Panc1 (cell line): ENCODE measurements at regions not wholly inside any gene's neighbourhood (a gene's known extent, or its start where the extent isn't known, plus 50 kb on each side); places are given as distances from the start of the nearest gene placed in this dataset.

Experiments used
- ATAC-seq: fragments of 200-7000 bp; cut with Tn5 transposase; 2 replicates; pipeline ENCODE4 v1.9.1; 2020; ENCODE audit warnings: mild to moderate bottlenecking, moderate library complexity
- BruUV-seq: library from RNA; stranded (reverse); fragments of 400-500 nt; replicated peaks from 2 replicates; lab custom pipeline; 2021; lab: Mats Ljungman, UMichigan
- CTCF ChIA-PET: fragments of 300-600 bp; sonication (Branson Sonifier 250); formaldehyde crosslinking; loops from one replicate; lab custom pipeline; 2022; ENCODE audit warnings: antibody characterized with exemption; lab: Charles Lee
- POLR2A ChIA-PET: fragments of 300-600 bp; sonication (Branson Sonifier 250); formaldehyde crosslinking; loops from one replicate; lab custom pipeline; 2022; ENCODE audit warnings: antibody characterized with exemption; lab: Charles Lee
- DNase-seq: peaks from one replicate; pipeline ENCODE4 v3.0.0-alpha.2; 2010; ENCODE audit warnings: low read depth, low spot score
- H3K27ac ChIP-seq: 2 replicates; pipeline ENCODE4 v1.5.1; 2011; ENCODE audit warnings: mild to moderate bottlenecking, low read length, inconsistent platforms
- H3K27me3 ChIP-seq: fragments of 200-500 bp; sonication (Bioruptor generic); 2 replicates; pipeline ENCODE4 v1.6.0; 2014; ENCODE audit warnings: low read length, inconsistent platforms; ENCODE audit not compliant: control insufficient read depth, insufficient read depth
- H3K36me3 ChIP-seq: fragments of 200-500 bp; sonication (Bioruptor generic); 2 replicates; pipeline ENCODE4 v1.5.1; 2014; ENCODE audit warnings: inconsistent platforms, mild to moderate bottlenecking, low read length, moderate library complexity; ENCODE audit not compliant: control insufficient read depth, insufficient read depth
- H3K4me1 ChIP-seq: 2 replicates; pipeline ENCODE4 v1.5.1; 2011; ENCODE audit warnings: inconsistent platforms, mild to moderate bottlenecking, low read length, moderate library complexity; ENCODE audit not compliant: control insufficient read depth, insufficient read depth
- H3K4me3 ChIP-seq, 2 experiments: 2 replicates each; pipeline ENCODE4 v1.5.1; 2011 to 2012; ENCODE audit warnings: low read depth in 2 of 2, low read length in 2 of 2, mild to moderate bottlenecking in 2 of 2, inconsistent platforms in 1 of 2, moderate library complexity in 1 of 2
- H3K9me3 ChIP-seq: fragments of 200-500 bp; sonication (Bioruptor generic); 2 replicates; pipeline ENCODE4 v1.5.1; 2014; ENCODE audit warnings: low read depth, mild to moderate bottlenecking, inconsistent platforms, low read length, moderate library complexity; ENCODE audit not compliant: control insufficient read depth, insufficient read depth
- CTCF ChIP-seq: fragments of 450-650 bp; IDR thresholded peaks from 2 replicates; pipeline ENCODE4 v1.5.1; 2017; ENCODE audit warnings: mild to moderate bottlenecking
- POLR2AphosphoS5 ChIP-seq: IDR thresholded peaks from 2 replicates; pipeline ENCODE4 v1.6.1; 2012; ENCODE audit warnings: mild to moderate bottlenecking, low read depth, low read length, moderate library complexity
- SIN3A ChIP-seq: IDR thresholded peaks from 2 replicates; pipeline ENCODE4 v1.6.1; 2012; ENCODE audit warnings: low read depth, mild to moderate bottlenecking, low read length, moderate library complexity, borderline replicate concordance; ENCODE audit not compliant: insufficient read depth
- TCF7L2 ChIP-seq: IDR thresholded peaks from 2 replicates; pipeline ENCODE4 v1.6.1; 2011; ENCODE audit warnings: mild to moderate bottlenecking, low read depth, low read length, inconsistent platforms
- in situ Hi-C: cut with HindIII; loops from 2 replicates; pipeline ENCODE4 v1.10.0; 2016; ENCODE audit warnings: low sequenced_read_pairs, low pct_unique_long_range_greater_than_20kb
- intact Hi-C: fragments of 100-400 bp; cut with micrococcal nuclease; formaldehyde crosslinking; loops from one replicate; pipeline ENCODE4 v1.10.0; 2022; ENCODE audit not compliant: unreplicated experiment
- TF ChIP-seq, protein P1 (sequence below), 2 experiments: IDR thresholded peaks; 2 replicates each; pipeline ENCODE4 v1.6.1; 2011 to 2012; ENCODE audit warnings: low read depth in 2 of 2, control low read depth in 1 of 2, low read length in 1 of 2, mild to moderate bottlenecking in 1 of 2, moderate library complexity in 1 of 2; ENCODE audit not compliant: insufficient read depth in 1 of 2

- H3K4me1 ChIP-seq: no peaks in the 10 kb centered on the region
- no peak overlapping the region for H3K27ac ChIP-seq
- CTCF ChIA-PET: no interaction called here
- no peak for ATAC-seq
- H3K27me3 ChIP-seq: no peaks in the 10 kb centered on the region
- intact Hi-C loops (no loop called here), in situ Hi-C loops (no loop called here)
- no TSS peak for BruUV-seq
- POLR2A ChIA-PET: no interaction called here
- no peaks in the 10 kb centered on the region for H3K9me3 ChIP-seq
- DNase-seq: no peak
- H3K4me3 ChIP-seq: no peak overlapping the region
- H3K36me3 ChIP-seq: no peaks in the 10 kb centered on the region
- no peak for TF ChIP-seq SIN3A
- no peak for TF ChIP-seq TCF7L2
- TF ChIP-seq, protein P1, sequence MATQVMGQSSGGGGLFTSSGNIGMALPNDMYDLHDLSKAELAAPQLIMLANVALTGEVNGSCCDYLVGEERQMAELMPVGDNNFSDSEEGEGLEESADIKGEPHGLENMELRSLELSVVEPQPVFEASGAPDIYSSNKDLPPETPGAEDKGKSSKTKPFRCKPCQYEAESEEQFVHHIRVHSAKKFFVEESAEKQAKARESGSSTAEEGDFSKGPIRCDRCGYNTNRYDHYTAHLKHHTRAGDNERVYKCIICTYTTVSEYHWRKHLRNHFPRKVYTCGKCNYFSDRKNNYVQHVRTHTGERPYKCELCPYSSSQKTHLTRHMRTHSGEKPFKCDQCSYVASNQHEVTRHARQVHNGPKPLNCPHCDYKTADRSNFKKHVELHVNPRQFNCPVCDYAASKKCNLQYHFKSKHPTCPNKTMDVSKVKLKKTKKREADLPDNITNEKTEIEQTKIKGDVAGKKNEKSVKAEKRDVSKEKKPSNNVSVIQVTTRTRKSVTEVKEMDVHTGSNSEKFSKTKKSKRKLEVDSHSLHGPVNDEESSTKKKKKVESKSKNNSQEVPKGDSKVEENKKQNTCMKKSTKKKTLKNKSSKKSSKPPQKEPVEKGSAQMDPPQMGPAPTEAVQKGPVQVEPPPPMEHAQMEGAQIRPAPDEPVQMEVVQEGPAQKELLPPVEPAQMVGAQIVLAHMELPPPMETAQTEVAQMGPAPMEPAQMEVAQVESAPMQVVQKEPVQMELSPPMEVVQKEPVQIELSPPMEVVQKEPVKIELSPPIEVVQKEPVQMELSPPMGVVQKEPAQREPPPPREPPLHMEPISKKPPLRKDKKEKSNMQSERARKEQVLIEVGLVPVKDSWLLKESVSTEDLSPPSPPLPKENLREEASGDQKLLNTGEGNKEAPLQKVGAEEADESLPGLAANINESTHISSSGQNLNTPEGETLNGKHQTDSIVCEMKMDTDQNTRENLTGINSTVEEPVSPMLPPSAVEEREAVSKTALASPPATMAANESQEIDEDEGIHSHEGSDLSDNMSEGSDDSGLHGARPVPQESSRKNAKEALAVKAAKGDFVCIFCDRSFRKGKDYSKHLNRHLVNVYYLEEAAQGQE (IDR thresholded peaks at IDR 0.05; ENCODE audit: insufficient read depth in 1 of 2, low read depth in 2 of 2, low read length in 1 of 2): no peak
- no peak for TF ChIP-seq POLR2AphosphoS5
- TF ChIP-seq CTCF: no peak
These were observed 664.0 kb upstream of the ARGLU1 start for GRCh38 chr13:107231944-107232343.

DNA sequence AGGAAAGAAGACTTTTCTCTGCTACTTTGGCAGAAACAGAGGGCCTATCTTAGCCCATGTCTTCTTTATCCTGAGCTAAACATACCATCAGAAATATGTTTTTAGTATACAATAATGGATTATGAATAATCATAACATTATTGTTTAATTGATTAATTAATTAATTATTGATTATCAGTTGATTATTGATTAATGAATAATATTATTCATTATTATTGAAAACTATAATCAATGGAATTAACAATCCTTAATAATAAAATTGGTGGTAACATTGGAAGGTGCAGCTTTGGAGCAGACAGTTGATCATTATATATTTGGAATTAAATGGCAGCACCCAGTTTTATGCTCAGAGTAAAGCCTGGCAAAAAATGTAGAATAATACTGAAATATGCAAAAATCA is 655.9 kb upstream of the ARGLU1 start:
- ChIA-PET POLR2A (interaction anchor here (0.7 kb wide), 1 partner anchor 1601 kb away, joined by 4 read pairs; no protein-coding TSS in a partner anchor), CTCF (no interaction called here)
- no peaks in the 10 kb centered on the region for H3K36me3 ChIP-seq
- H3K27ac ChIP-seq: no peak overlapping the region
- H3K27me3 ChIP-seq: no peaks in the 10 kb centered on the region
- BruUV-seq: no TSS peak
- H3K4me3 ChIP-seq: no peak overlapping the region
- no peak for DNase-seq
- TF ChIP-seq, protein P1 (IDR thresholded peaks at IDR 0.05; ENCODE audit: insufficient read depth in 1 of 2, low read depth in 2 of 2, low read length in 1 of 2): no peak
- TF ChIP-seq POLR2AphosphoS5 (no peak), CTCF (no peak), TCF7L2 (no peak), SIN3A (no peak)
- no peaks in the 10 kb centered on the region for H3K9me3 ChIP-seq
- in situ Hi-C loops (no loop called here), intact Hi-C loops (no loop called here)
- ATAC-seq: no peak
- H3K4me1 ChIP-seq: no peaks in the 10 kb centered on the region
